ENCODE measurements at regions not wholly inside any gene's neighbourhood (a gene's known extent, or its start where the extent isn't known, plus 50 kb on each side); places are given as distances from the start of the nearest gene placed in this dataset.

DNA sequence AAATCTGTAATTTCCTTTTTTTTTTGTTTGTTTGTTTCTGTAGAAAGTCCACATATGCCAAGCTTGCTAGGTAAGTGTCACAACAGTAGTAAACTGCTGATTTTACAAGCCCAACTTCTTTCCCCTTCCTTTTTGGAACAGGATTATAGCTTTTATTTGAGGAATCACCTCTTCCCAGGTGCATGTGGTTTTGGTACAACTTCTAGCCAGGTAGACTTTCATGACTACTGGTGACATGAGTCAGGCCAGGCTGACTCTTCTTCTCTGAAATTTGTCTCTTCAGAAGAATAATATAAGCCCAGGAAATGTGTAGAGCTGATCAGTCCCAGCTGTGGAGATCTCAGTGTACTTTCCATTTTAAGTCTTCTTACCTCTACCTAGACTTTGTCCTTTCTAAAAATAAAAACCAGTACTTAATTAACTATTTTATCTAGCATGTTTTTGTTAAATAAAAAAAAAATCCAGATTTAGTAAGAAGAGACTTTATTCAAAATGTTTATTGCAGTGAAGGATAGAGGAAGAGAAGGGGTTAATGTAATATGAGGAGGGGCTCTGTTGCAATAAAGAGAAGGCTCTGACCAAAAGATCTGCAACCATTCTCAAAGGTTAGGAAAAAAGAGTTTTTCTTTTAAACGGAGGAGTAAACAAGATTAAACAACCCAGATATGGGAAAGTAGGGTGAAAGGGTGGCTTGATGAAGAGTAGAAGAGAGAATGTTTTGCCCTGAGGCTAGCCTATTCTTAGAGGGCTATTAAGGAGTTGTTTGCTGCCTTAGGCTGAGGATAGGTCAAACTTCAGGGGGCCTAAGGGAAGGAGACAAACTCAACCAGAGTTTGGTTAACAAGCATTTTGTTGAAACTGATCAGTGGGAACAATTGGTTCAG is 664.2 kb downstream of the SORCS1 start:
- TF ChIP-seq, protein P1, sequence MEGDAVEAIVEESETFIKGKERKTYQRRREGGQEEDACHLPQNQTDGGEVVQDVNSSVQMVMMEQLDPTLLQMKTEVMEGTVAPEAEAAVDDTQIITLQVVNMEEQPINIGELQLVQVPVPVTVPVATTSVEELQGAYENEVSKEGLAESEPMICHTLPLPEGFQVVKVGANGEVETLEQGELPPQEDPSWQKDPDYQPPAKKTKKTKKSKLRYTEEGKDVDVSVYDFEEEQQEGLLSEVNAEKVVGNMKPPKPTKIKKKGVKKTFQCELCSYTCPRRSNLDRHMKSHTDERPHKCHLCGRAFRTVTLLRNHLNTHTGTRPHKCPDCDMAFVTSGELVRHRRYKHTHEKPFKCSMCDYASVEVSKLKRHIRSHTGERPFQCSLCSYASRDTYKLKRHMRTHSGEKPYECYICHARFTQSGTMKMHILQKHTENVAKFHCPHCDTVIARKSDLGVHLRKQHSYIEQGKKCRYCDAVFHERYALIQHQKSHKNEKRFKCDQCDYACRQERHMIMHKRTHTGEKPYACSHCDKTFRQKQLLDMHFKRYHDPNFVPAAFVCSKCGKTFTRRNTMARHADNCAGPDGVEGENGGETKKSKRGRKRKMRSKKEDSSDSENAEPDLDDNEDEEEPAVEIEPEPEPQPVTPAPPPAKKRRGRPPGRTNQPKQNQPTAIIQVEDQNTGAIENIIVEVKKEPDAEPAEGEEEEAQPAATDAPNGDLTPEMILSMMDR (IDR thresholded peaks at IDR 0.05; ENCODE audit: insufficient read depth, low read length, poor library complexity, severe bottlenecking) = no peak
- no peak for TF ChIP-seq EZH2phosphoT487 (conservative IDR thresholded peaks at IDR 0.05; ENCODE audit: low read length)
